NCI-H1930 (cell line): ENCODE measurements at regions not wholly inside any gene's neighbourhood (a gene's known extent, or its start where the extent isn't known, plus 50 kb on each side); places are given as distances from the start of the nearest gene placed in this dataset.
"Not testable (repeated sequence)": the region's sequence is repeated elsewhere in the genome, so short reads cannot be mapped to it uniquely, and the experiment has no call there.

Source experiments
- DNase-seq, 2 experiments: peaks; one replicate each; lab custom pipeline; 2025; lab: John Stamatoyannopoulos, UW

GRCh38 chr6:8831366-8832152, 396.2 kb upstream of the SLC35B3 start:
- DNase-seq: no peak

DNA sequence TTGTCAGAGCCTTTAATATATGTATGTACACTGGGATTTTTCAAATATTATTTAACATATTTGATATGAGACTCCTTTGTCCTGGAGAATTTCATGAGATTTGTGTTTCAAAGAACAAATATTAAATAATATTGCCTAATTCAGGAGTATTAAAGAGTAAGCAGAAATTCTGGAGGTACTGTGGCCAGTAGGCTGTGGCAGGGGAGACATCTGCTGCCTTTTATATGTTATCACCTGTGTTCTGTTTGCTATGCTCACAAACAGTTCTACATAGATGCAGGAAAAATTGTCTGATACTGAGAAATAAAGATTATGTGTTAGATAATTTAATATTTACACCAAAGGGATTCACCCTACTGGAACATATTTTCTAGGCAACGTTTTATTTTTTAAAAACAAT, 395.4 kb upstream of the SLC35B3 start:
- DNase-seq: no peak

- DNase-seq: no peak
These were observed 394.5 kb upstream of the SLC35B3 start for GRCh38 chr6:8829796-8830195.

DNA sequence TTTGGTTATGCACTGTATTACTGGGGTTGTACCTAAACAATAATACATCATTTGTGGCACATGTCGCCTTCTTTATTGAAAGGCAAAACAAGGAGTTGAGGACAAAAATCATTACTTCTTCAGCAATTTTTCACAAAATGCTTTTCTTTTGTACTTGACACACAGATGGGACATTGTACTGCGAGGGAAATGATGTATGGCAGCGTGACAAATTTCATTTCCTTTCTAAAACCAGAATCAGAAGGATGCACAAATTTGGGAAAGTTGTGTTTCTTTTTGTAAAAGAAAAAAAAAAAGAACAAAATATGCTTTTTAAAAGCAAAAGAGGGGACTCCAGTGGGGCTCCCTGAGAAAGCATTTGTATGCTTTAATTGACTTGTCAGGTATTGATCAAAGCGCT, 394.0 kb upstream of the SLC35B3 start:
- DNase-seq: no peak

DNA sequence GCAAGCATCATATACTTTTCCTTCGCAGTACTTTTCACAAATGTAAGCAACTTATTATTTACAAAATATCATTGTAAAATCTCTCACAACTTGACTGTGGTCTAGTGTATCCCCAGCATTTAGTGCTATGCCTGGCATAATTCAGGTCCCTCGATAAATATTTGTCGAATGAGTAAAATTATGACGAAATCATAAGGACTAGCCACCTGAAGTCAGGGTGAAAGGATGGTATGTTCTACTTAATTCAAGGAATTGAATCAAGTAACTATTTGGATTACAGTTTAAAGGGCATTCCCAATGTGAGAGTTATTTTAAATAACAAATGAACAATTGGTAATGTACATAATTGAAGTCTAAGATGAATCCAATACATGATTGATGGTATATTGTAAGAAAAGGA, 393.0 kb upstream of the SLC35B3 start:
- no peak for DNase-seq

GRCh38 chr6:8825726-8826125, 390.4 kb upstream of the SLC35B3 start:
- DNase-seq: no peak

DNA sequence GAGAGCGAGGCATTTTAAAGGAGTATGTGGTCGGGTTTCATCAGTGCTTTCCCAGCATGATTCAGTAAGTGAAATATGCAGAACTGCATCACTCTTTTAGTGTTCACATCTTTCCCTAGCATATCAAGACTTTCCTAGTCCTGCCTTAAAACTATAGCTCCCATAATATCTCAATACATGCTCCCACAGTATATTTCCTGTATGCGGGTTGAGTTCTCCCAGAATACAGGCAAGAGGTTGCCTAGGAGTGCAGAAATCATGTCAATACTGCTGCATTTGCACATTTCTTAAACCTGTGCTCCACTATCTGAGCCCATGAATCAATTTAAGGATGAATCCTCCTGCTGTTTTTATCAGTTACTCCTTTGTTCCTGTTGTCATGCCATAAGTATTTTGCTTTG, 386.6 kb upstream of the SLC35B3 start:
- DNase-seq: no peak

DNA sequence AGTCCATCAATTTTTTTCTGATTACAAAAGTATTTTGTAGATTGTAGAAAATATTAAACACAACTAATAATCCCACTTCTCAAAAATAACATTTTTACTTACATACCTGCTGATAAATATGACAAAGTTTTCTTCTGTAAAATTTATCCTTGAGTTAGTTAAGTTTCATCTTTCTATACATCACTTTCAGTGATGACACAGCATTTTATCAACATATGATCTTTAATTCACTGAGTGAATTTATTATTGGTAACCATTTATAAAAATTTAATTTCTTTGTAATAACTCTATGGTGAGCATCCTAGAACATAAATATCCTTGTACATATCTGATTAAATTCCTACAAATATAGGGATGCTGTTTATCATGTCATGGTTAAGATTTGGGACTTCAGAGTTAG, 385.0 kb upstream of the SLC35B3 start:
- DNase-seq: no peak

GRCh38 chr6:8819446-8819845, 384.1 kb upstream of the SLC35B3 start:
- DNase-seq: no peak

GRCh38 chr6:8814440-8815000, 379.2 kb upstream of the SLC35B3 start:
- DNase-seq: no peak

- no peak for DNase-seq
These were observed 375.0 kb upstream of the SLC35B3 start for GRCh38 chr6:8810325-8810724.

DNA sequence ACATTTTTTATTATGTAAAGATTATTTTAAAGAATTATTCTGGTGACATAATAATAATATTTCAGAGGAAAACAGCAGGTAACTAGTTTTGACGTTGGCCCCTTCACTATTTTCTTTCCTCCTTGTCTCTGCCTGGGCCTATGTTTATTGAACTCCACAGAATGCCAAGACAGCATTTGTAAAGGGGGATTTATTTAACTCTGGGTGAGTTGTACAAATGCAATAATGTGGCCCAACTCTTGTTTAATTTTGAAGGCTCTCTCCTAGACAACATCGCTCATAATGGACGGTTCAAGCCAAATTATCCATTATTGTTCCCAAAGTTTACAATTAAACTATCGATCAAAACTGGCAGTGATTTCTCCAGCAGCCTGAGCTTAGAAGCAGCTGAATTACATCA, 374.3 kb upstream of the SLC35B3 start:
- DNase-seq: no peak

DNA sequence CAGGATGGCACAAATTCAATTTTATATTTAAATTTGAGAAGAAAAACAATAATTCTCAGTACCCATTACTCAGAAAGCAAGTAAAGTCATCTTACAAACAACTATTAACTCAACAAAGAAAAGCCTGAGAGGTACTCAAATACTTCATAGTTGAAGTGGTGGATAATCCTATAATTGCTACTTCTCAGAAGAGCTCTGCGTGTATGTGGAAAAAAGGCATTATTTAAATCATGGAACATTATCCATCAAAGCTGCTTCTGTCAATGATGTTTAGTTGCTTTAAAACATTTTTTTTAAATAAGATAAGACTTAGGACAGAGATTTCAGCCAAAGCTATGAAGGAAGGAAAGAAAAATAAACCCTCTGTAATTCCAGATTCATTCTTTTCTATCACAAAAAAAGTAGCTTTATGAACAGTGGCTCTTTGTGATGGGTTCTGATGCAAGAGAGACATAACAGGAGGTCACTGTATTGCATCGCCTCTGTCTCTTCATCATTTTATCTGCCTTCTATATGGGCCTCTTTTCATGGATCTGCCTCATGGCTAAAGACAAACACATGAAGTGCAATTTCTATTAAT, 367.9 kb upstream of the SLC35B3 start:
- no peak for DNase-seq

DNA sequence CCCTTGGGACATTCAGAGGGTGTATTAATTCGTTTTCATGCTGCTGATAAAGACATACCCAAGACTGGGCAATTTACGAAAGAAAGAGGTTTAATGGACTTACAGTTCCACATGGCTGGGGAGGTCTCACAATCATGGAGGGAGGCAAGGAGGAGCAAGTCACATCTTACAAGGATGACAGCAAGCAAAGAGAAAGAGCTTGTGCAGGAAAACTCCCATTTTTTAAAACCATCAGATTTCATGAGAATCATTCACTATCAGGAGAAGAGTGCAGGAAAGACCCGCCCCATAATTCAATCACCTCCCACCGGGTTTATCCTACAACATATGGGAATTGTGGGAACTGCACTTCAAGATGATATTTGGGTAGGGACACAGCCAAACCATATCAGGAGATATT, 367.1 kb upstream of the SLC35B3 start:
- DNase-seq: not testable (repeated sequence)

DNA sequence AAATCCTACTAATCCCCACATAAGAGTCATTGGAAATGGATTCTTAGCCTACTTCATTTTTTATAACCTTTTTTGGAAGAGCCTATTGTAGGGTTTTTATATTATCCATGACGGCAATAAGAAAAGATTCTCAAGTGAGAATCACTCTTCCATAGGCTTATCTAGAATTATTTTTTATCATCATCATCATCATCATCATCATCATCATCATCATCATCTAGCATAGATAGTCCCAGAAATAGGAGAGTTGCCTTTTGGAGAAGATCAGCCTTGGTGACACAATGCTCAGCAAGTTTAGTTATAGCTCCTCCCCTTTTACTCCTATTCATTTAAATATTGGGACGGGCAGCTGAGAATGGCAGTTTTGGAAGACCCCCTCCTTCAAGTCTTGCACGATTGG, 359.1 kb upstream of the SLC35B3 start:
- DNase-seq: no peak

DNA sequence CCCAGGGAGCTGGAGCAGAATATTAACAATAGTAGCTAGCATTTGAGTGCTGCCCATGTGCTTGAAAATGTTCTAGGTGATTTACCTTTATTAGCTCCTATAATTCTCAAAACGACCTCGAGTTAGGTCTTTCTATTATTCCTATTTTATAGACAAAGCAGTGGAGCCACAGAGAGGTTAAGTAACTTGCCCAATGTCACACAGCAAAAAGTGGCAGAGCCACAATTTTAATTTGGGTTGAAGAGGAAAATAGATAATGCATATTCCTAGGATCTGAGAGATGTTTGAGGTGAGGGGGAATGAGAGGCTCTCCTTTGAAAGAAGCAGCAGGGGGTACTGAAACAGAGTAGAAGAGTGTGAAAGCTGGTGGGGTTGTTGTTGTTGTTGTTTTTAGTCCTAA, 354.5 kb upstream of the SLC35B3 start:
- no peak for DNase-seq

GRCh38 chr6:8785223-8785622, 349.9 kb upstream of the SLC35B3 start:
- no peak for DNase-seq

DNA sequence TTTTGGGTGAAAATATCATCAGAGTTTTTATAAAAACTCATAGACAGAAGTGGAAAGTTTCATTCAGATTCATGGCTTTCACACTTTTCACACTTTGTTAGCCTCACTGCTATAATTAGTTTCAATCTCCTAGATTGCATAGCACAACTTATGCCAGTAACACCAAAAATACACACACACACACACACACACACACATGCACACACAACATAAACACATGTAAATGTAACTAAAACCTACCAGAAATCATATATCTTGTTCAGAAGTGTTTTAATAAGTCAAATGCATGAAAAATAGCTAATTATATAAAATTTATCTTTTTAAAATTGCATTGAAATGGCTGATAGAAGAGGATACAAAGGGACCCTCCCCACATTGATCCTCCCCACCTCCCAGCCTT, 347.8 kb upstream of the SLC35B3 start:
- DNase-seq: no peak

DNA sequence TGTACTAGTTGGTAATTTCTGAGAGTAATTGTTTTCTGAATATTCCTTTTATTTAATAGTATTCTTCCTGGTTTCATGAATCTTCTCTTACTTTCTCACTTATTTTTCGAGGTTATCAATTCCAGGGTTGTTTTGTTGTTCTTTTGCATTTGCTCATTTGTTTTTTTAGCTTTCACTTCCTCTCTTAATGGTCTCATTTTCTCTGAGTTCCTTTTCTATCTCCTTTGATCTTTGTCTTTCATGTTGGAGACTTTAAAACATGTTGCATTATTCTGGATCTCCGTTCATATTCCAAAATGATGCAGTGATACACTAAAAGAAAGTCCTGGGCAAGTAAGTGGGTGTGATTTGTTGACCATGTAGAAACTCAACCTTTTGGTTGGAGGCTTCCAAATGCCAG, 345.3 kb upstream of the SLC35B3 start:
- DNase-seq: no peak

- no peak for DNase-seq
These were observed 329.4 kb upstream of the SLC35B3 start for GRCh38 chr6:8764733-8765132.

GRCh38 chr6:8760951-8761350, 325.6 kb upstream of the SLC35B3 start:
- no peak for DNase-seq

- no peak for DNase-seq
These were observed 323.1 kb upstream of the SLC35B3 start for GRCh38 chr6:8758412-8758811.

GRCh38 chr6:8750627-8751026, 315.3 kb upstream of the SLC35B3 start:
- DNase-seq: no peak

- peak in 1 of 2 experiments; percentile 53 for DNase-seq
These were observed 314.1 kb upstream of the SLC35B3 start for GRCh38 chr6:8749465-8749864.
